ENCODE measurements at regions not wholly inside any gene's neighbourhood (a gene's known extent, or its start where the extent isn't known, plus 50 kb on each side); places are given as distances from the start of the nearest gene placed in this dataset.
A peak's percentile ranks its signal among the peaks of the same experiment; 100 is the strongest.

GRCh38 chr3:56918111-56918568, 116.4 kb upstream of the ARHGEF3 start:
- peaks cover 13% of the 10 kb centered on the region for H3K4me1 ChIP-seq
- H2AFZ ChIP-seq, result no peak overlapping the region
- no peak overlapping the region for H3K4me3 ChIP-seq (ENCODE audit: low read depth, low read length)
- peaks cover 5% of the 10 kb centered on the region for H3K79me2 ChIP-seq
- H3K9ac ChIP-seq, result no peak overlapping the region
- H3K27ac ChIP-seq, result no peak overlapping the region
- no peaks in the 10 kb centered on the region for H3K9me3 ChIP-seq (ENCODE audit: control insufficient read depth, low read length)
- no peak overlapping the region for H3K4me2 ChIP-seq (ENCODE audit: low read length)
- no peaks in the 10 kb centered on the region for H3K27me3 ChIP-seq (ENCODE audit: control insufficient read depth, insufficient read depth, low read length)
- no peaks in the 10 kb centered on the region for H3K36me3 ChIP-seq (ENCODE audit: control insufficient read depth, insufficient read depth, low read length)
- no peak for TF ChIP-seq CTCF (IDR thresholded peaks at IDR 0.05)

- TF ChIP-seq CTCF (IDR thresholded peaks at IDR 0.05), result no peak
- H3K9ac ChIP-seq, result no peak overlapping the region
- no peak overlapping the region for H3K27ac ChIP-seq
- no peak overlapping the region for H3K4me2 ChIP-seq (ENCODE audit: low read length)
- peaks cover 13% of the 10 kb centered on the region for H3K4me1 ChIP-seq
- H3K27me3 ChIP-seq (ENCODE audit: control insufficient read depth, insufficient read depth, low read length), result no peaks in the 10 kb centered on the region
- peaks cover 10% of the 10 kb centered on the region for H3K79me2 ChIP-seq
- H3K9me3 ChIP-seq (ENCODE audit: control insufficient read depth, low read length), result no peaks in the 10 kb centered on the region
- H2AFZ ChIP-seq, result no peak overlapping the region
- H3K36me3 ChIP-seq (ENCODE audit: control insufficient read depth, insufficient read depth, low read length), result no peaks in the 10 kb centered on the region
- H3K4me3 ChIP-seq (ENCODE audit: low read depth, low read length), result no peak overlapping the region
Observed at GRCh38 chr3:56917361-56918110, 115.8 kb upstream of the ARHGEF3 start.

- Histone ChIP-seq H3K9ac (no peak overlapping the region), H3K4me2 (ENCODE audit: low read length) (no peak overlapping the region), H3K9me3 (ENCODE audit: control insufficient read depth, low read length) (no peaks in the 10 kb centered on the region), H3K4me3 (ENCODE audit: low read depth, low read length) (no peak overlapping the region), H2AFZ (no peak overlapping the region), H3K36me3 (ENCODE audit: control insufficient read depth, insufficient read depth, low read length) (no peaks in the 10 kb centered on the region), H3K27ac (peak overlapping the region; percentile 59), H3K79me2 (peaks cover 10% of the 10 kb centered on the region), H3K4me1 (peaks cover 13% of the 10 kb centered on the region), H3K27me3 (ENCODE audit: control insufficient read depth, insufficient read depth, low read length) (no peaks in the 10 kb centered on the region)
- TF ChIP-seq CTCF (IDR thresholded peaks at IDR 0.05), result no peak
Observed at GRCh38 chr3:56916716-56917360, 115.1 kb upstream of the ARHGEF3 start.

GRCh38 chr3:56915966-56916586, 114.3 kb upstream of the ARHGEF3 start:
- no peak overlapping the region for H3K4me3 ChIP-seq (ENCODE audit: low read depth, low read length)
- H3K4me1 ChIP-seq, result peaks cover 8% of the 10 kb centered on the region
- peaks cover 13% of the 10 kb centered on the region for H3K79me2 ChIP-seq
- H3K27me3 ChIP-seq (ENCODE audit: control insufficient read depth, insufficient read depth, low read length), result no peaks in the 10 kb centered on the region
- peak overlapping the region; percentile 59 for H3K27ac ChIP-seq
- no peaks in the 10 kb centered on the region for H3K9me3 ChIP-seq (ENCODE audit: control insufficient read depth, low read length)
- H3K36me3 ChIP-seq (ENCODE audit: control insufficient read depth, insufficient read depth, low read length), result no peaks in the 10 kb centered on the region
- TF ChIP-seq CTCF (IDR thresholded peaks at IDR 0.05), result no peak
- H2AFZ ChIP-seq, result no peak overlapping the region
- no peak overlapping the region for H3K4me2 ChIP-seq (ENCODE audit: low read length)
- H3K9ac ChIP-seq, result no peak overlapping the region

Data from parathyroid adenoma (tissue), 2 donors.